Astrocyte (in vitro differentiated cells and primary cell): ENCODE measurements at regions not wholly inside any gene's neighbourhood (a gene's known extent, or its start where the extent isn't known, plus 50 kb on each side); places are given as distances from the start of the nearest gene placed in this dataset.

ENCODE experiments used
- DNase-seq: peaks from one replicate; pipeline ENCODE4 v3.0.0-alpha.2; 2010; ENCODE audit warnings: low read depth
- FAIRE-seq: peaks from 2 replicates; lab custom pipeline; 2011; peaks lifted over from hg19 to GRCh38; lab: Jason Lieb, UNC
- H2AFZ ChIP-seq: 2 replicates; pipeline ENCODE4 v1.6.0; 2012; ENCODE audit warnings: low read depth, low read length, inconsistent platforms
- H3K27ac ChIP-seq: 2 replicates; pipeline ENCODE4 v1.5.1; 2011; ENCODE audit warnings: low read depth, low read length, inconsistent platforms
- H3K27me3 ChIP-seq: 2 replicates; pipeline ENCODE4 v1.6.0; 2011; ENCODE audit warnings: low read length, inconsistent platforms; ENCODE audit not compliant: insufficient read depth
- H3K36me3 ChIP-seq: 2 replicates; pipeline ENCODE4 v1.5.1; 2011; ENCODE audit warnings: low read length, inconsistent platforms; ENCODE audit not compliant: insufficient read depth
- H3K4me1 ChIP-seq: 2 replicates; pipeline ENCODE4 v1.5.1; 2011; ENCODE audit warnings: low read length, inconsistent platforms; ENCODE audit not compliant: insufficient read depth
- H3K4me2 ChIP-seq: 2 replicates; pipeline ENCODE4 v1.6.0; 2012; ENCODE audit warnings: low read length, inconsistent platforms
- H3K4me3 ChIP-seq: 2 replicates; pipeline ENCODE4 v1.5.1; 2011; ENCODE audit warnings: low read depth, mild to moderate bottlenecking, low read length, inconsistent platforms; ENCODE audit not compliant: insufficient read depth
- H3K79me2 ChIP-seq: 2 replicates; pipeline ENCODE4 v1.6.0; 2012; ENCODE audit warnings: mild to moderate bottlenecking, low read length, inconsistent platforms; ENCODE audit not compliant: insufficient read depth
- H3K9ac ChIP-seq: 2 replicates; pipeline ENCODE4 v1.6.0; 2012; ENCODE audit warnings: mild to moderate bottlenecking, low read length, inconsistent platforms
- H3K9me3 ChIP-seq: 2 replicates; pipeline ENCODE4 v1.5.1; 2012; ENCODE audit warnings: low read depth, mild to moderate bottlenecking, low read length, inconsistent platforms; ENCODE audit not compliant: insufficient read depth
- H4K20me1 ChIP-seq: 2 replicates; pipeline ENCODE4 v1.6.0; 2012; ENCODE audit warnings: low read length, inconsistent platforms; ENCODE audit not compliant: insufficient read depth
- H3K27ac Mint-ChIP-seq: one replicate; pipeline ENCODE4 v1.8.0; 2021; ENCODE audit warnings: mild to moderate bottlenecking, mixed read lengths; ENCODE audit not compliant: unreplicated experiment
- H3K27me3 Mint-ChIP-seq: one replicate; pipeline ENCODE4 v1.8.0; 2021; ENCODE audit warnings: low read depth, mixed read lengths; ENCODE audit not compliant: unreplicated experiment
- H3K36me3 Mint-ChIP-seq: one replicate; pipeline ENCODE4 v1.8.0; 2021; ENCODE audit warnings: low read depth, mixed read lengths; ENCODE audit not compliant: unreplicated experiment
- H3K4me1 Mint-ChIP-seq: one replicate; pipeline ENCODE4 v1.8.0; 2021; ENCODE audit warnings: low read depth, mixed read lengths; ENCODE audit not compliant: unreplicated experiment
- H3K4me3 Mint-ChIP-seq: one replicate; pipeline ENCODE4 v1.8.0; 2021; ENCODE audit warnings: mild to moderate bottlenecking, moderate library complexity, mixed read lengths; ENCODE audit not compliant: unreplicated experiment
- H3K9me3 Mint-ChIP-seq: one replicate; pipeline ENCODE4 v1.8.0; 2021; ENCODE audit warnings: mild to moderate bottlenecking, mixed read lengths; ENCODE audit not compliant: unreplicated experiment
- CTCF ChIP-seq: IDR thresholded peaks from 2 replicates; pipeline ENCODE4 v1.5.1; 2011; ENCODE audit warnings: low read depth, mild to moderate bottlenecking, inconsistent platforms, low read length, moderate library complexity; ENCODE audit not compliant: insufficient read depth
- EZH2 ChIP-seq: IDR thresholded peaks from 2 replicates; pipeline ENCODE4 v1.6.1; 2012; ENCODE audit warnings: mild to moderate bottlenecking, low read length, inconsistent platforms; ENCODE audit not compliant: insufficient read depth

- peaks cover 3% of the 10 kb centered on the region for H3K9me3 Mint-ChIP-seq
- Histone ChIP-seq H2AFZ (no peak overlapping the region), H4K20me1 (no peaks in the 10 kb centered on the region), H3K27me3 (no peaks in the 10 kb centered on the region), H3K79me2 (no peaks in the 10 kb centered on the region), H3K4me1 (no peaks in the 10 kb centered on the region), H3K9me3 (no peaks in the 10 kb centered on the region), H3K4me2 (no peak overlapping the region), H3K36me3 (no peaks in the 10 kb centered on the region), H3K4me3 (no peak overlapping the region), H3K27ac (no peak overlapping the region), H3K9ac (no peak overlapping the region)
- TF ChIP-seq CTCF (no peak), EZH2 (no peak)
- H3K27ac Mint-ChIP-seq, result no peak overlapping the region
- no peaks in the 10 kb centered on the region for H3K36me3 Mint-ChIP-seq
- DNase-seq, result no peak
- H3K27me3 Mint-ChIP-seq, result peaks cover 3% of the 10 kb centered on the region
- H3K4me3 Mint-ChIP-seq, result no peak overlapping the region
- H3K4me1 Mint-ChIP-seq, result no peaks in the 10 kb centered on the region
- FAIRE-seq, result no peak
Measured at GRCh38 chr13:44149821-44150220, 223.8 kb upstream of the SERP2 start.

- DNase-seq, result no peak
- H3K27ac ChIP-seq, result no peak overlapping the region
- no peaks in the 10 kb centered on the region for H4K20me1 ChIP-seq
- no peaks in the 10 kb centered on the region for H3K27me3 ChIP-seq
- H3K4me1 ChIP-seq, result no peaks in the 10 kb centered on the region
- no peak for FAIRE-seq
- no peaks in the 10 kb centered on the region for H3K9me3 ChIP-seq
- TF ChIP-seq EZH2 (no peak), CTCF (no peak)
- H3K79me2 ChIP-seq, result no peaks in the 10 kb centered on the region
- H3K4me3 Mint-ChIP-seq, result no peak overlapping the region
- no peaks in the 10 kb centered on the region for H3K36me3 Mint-ChIP-seq
- H3K9me3 Mint-ChIP-seq, result peaks cover 3% of the 10 kb centered on the region
- H3K4me2 ChIP-seq, result no peak overlapping the region
- H3K4me1 Mint-ChIP-seq, result no peaks in the 10 kb centered on the region
- H3K4me3 ChIP-seq, result no peak overlapping the region
- no peak overlapping the region for H2AFZ ChIP-seq
- H3K9ac ChIP-seq, result no peak overlapping the region
- no peak overlapping the region for H3K27ac Mint-ChIP-seq
- H3K36me3 ChIP-seq, result no peaks in the 10 kb centered on the region
- H3K27me3 Mint-ChIP-seq, result peaks cover 5% of the 10 kb centered on the region
Measured at GRCh38 chr13:44151474-44151873, 222.2 kb upstream of the SERP2 start.

GRCh38 chr13:44153496-44153895, 220.1 kb upstream of the SERP2 start:
- Histone ChIP-seq H3K4me2 (no peak overlapping the region), H3K4me3 (no peak overlapping the region), H3K36me3 (no peaks in the 10 kb centered on the region), H3K27ac (no peak overlapping the region), H2AFZ (no peak overlapping the region), H3K4me1 (no peaks in the 10 kb centered on the region), H3K79me2 (no peaks in the 10 kb centered on the region), H3K9me3 (no peaks in the 10 kb centered on the region), H4K20me1 (no peaks in the 10 kb centered on the region), H3K9ac (no peak overlapping the region), H3K27me3 (no peaks in the 10 kb centered on the region)
- Mint-ChIP-seq H3K9me3 (peaks cover 4% of the 10 kb centered on the region), H3K27me3 (peaks cover 5% of the 10 kb centered on the region), H3K27ac (no peak overlapping the region), H3K36me3 (peaks cover 2% of the 10 kb centered on the region), H3K4me3 (no peak overlapping the region), H3K4me1 (no peaks in the 10 kb centered on the region)
- DNase-seq (no peak), FAIRE-seq (no peak)
- TF ChIP-seq EZH2 (no peak), CTCF (no peak)
